ENCODE measurements at regions not wholly inside any gene's neighbourhood (a gene's known extent, or its start where the extent isn't known, plus 50 kb on each side); places are given as distances from the start of the nearest gene placed in this dataset.

DNA sequence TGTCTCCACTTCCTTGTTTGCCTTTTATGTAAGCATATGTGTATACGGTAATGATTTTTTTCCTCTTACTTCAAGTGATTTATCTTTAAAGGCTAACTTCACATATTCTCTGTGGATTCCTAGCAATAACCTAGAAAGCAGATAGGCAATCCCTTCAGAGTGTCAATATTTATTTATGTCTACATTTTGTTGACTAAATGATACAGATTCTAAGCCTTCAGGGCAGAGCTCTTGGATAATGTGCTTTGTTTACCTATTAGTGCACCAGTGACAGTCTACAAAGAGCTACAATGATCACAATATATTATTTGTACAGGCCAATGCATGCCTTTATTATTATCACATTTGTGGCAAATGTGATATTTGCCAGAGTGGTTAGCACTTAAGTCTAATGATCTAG is 406.2 kb downstream of the EFNB2 start:
- no peak for TF ChIP-seq GATA2 (IDR thresholded peaks at IDR 0.05; ENCODE audit: low read depth, low read length)
- no peak for TF ChIP-seq GATA3 (IDR thresholded peaks at IDR 0.05; ENCODE audit: low read depth, low read length)

Measured in SH-SY5Y (cell line).